Liver (tissue), 8 donors: ENCODE measurements at regions not wholly inside any gene's neighbourhood (a gene's known extent, or its start where the extent isn't known, plus 50 kb on each side); places are given as distances from the start of the nearest gene placed in this dataset.

Experiments
- DNase-seq: peaks from one replicate; pipeline ENCODE4 v3.0.0-alpha.2; 2017; ENCODE audit warnings: low spot score
- H3K27ac ChIP-seq, 2 donors: one replicate each; pipeline ENCODE4 v1.7.0; 2013; ENCODE audit warnings: inconsistent platforms in 2 of 2, low read length in 2 of 2, control low read depth in 1 of 2, low read depth in 1 of 2, mild to moderate bottlenecking in 1 of 2
- H3K27me3 ChIP-seq, 4 donors: one replicate each; pipeline versions ENCODE4 v1.6.1 to v1.7.0; 2013; ENCODE audit warnings: low read length in 3 of 4, inconsistent platforms in 1 of 4, mild to moderate bottlenecking in 1 of 4, moderate library complexity in 1 of 4; ENCODE audit not compliant: control insufficient read depth in 4 of 4, insufficient read depth in 4 of 4
- H3K36me3 ChIP-seq, 4 donors: one replicate each; pipeline versions ENCODE4 v1.6.1 to v1.7.0; 2013; ENCODE audit warnings: low read length in 3 of 4, mild to moderate bottlenecking in 3 of 4, low read depth in 1 of 4, moderate library complexity in 1 of 4; ENCODE audit not compliant: control insufficient read depth in 4 of 4, insufficient read depth in 3 of 4
- H3K4me1 ChIP-seq, 4 donors: one replicate each; pipeline versions ENCODE4 v1.6.1 to v1.7.0; 2013; ENCODE audit warnings: low read length in 3 of 4, mild to moderate bottlenecking in 3 of 4, moderate library complexity in 1 of 4; ENCODE audit not compliant: control insufficient read depth in 4 of 4, insufficient read depth in 4 of 4
- H3K4me3 ChIP-seq, 3 donors: one replicate each; pipeline versions ENCODE4 v1.6.1 to v1.7.0; 2013; ENCODE audit warnings: low read length in 3 of 3, control low read depth in 1 of 3, low read depth in 1 of 3, mild to moderate bottlenecking in 1 of 3
- H3K9ac ChIP-seq, 2 donors: one replicate each; pipeline ENCODE4 v1.7.0; 2013; ENCODE audit warnings: low read length in 2 of 2, mild to moderate bottlenecking in 2 of 2, moderate library complexity in 2 of 2, control low read depth in 1 of 2, low read depth in 1 of 2
- H3K9me3 ChIP-seq, 4 donors: one replicate each; pipeline versions ENCODE4 v1.6.1 to v1.7.0; 2013; ENCODE audit warnings: low read length in 3 of 4; ENCODE audit not compliant: control insufficient read depth in 4 of 4
- EGR1 ChIP-seq, 2 donors: IDR thresholded peaks; 2 replicates each; pipeline ENCODE4 v1.6.1; 2016 to 2018; ENCODE audit warnings: antibody characterized with exemption in 2 of 2, low read depth in 2 of 2
- FOXA1 ChIP-seq: IDR thresholded peaks from 2 replicates; pipeline ENCODE4 v1.6.1; 2016; ENCODE audit warnings: antibody characterized with exemption
- FOXA2 ChIP-seq: IDR thresholded peaks from 2 replicates; pipeline ENCODE4 v1.6.1; 2016; ENCODE audit warnings: antibody characterized with exemption
- GABPA ChIP-seq, 2 donors: IDR thresholded peaks in 1 of 2; conservative IDR thresholded peaks in 1 of 2; 2 replicates each; pipeline ENCODE4 v1.6.1; 2016; ENCODE audit warnings: antibody characterized with exemption in 2 of 2, mild to moderate bottlenecking in 1 of 2, moderate library complexity in 1 of 2
- HNF4A ChIP-seq, 2 donors: conservative IDR thresholded peaks; 2 replicates each; pipeline ENCODE4 v1.6.1; 2016; ENCODE audit warnings: antibody characterized with exemption in 2 of 2, mild to moderate bottlenecking in 2 of 2
- HNF4G ChIP-seq: IDR thresholded peaks from 2 replicates; pipeline ENCODE4 v1.6.1; 2016; ENCODE audit warnings: antibody characterized with exemption
- JUND ChIP-seq, 2 donors: IDR thresholded peaks; 2 replicates each; pipeline ENCODE4 v1.6.1; 2016; ENCODE audit warnings: antibody characterized with exemption in 2 of 2
- NR2F2 ChIP-seq: IDR thresholded peaks from 2 replicates; pipeline ENCODE4 v1.6.1; 2016; ENCODE audit warnings: antibody characterized with exemption
- RAD21 ChIP-seq, 2 donors: IDR thresholded peaks; 2 replicates each; pipeline ENCODE4 v1.6.1; 2016; ENCODE audit warnings: antibody characterized with exemption in 2 of 2, mild to moderate bottlenecking in 2 of 2
- SP1 ChIP-seq: IDR thresholded peaks from 2 replicates; pipeline ENCODE4 v1.6.1; 2018; ENCODE audit warnings: antibody characterized with exemption, mild to moderate bottlenecking
- TAF1 ChIP-seq: conservative IDR thresholded peaks from 2 replicates; pipeline ENCODE4 v1.6.1; 2016; ENCODE audit warnings: antibody characterized with exemption, mild to moderate bottlenecking
- YY1 ChIP-seq: IDR thresholded peaks from 2 replicates; pipeline ENCODE4 v1.6.1; 2016; ENCODE audit warnings: antibody characterized with exemption, mild to moderate bottlenecking
- WGBS: extraction: QIAGEN DNeasy Blood & Tissue Kit; methylation state at CpG from one replicate; pipeline ENCODE4 v1.1.7; 2013; 5-methylcytosine and 5-hydroxymethylcytosine counted together
- TF ChIP-seq, protein P1 (sequence below): IDR thresholded peaks from 2 replicates; pipeline ENCODE4 v1.6.1; 2016; ENCODE audit warnings: antibody characterized with exemption
- TF ChIP-seq, protein P2 (sequence below): IDR thresholded peaks from 2 replicates; pipeline ENCODE4 v1.6.1; 2016; ENCODE audit warnings: antibody characterized with exemption
- TF ChIP-seq, protein P3 (sequence below): fragments of 150-350 bp; IDR thresholded peaks from 2 replicates; pipeline ENCODE4 v1.5.1; 2017; ENCODE audit warnings: improper control_type of control experiment, low read depth, low read length; ENCODE audit not compliant: missing input control
- TF ChIP-seq, protein P4 (sequence below): IDR thresholded peaks from 2 replicates; pipeline ENCODE4 v1.6.1; 2016; ENCODE audit warnings: antibody characterized with exemption, mild to moderate bottlenecking
- TF ChIP-seq, protein P5 (sequence below): IDR thresholded peaks from 2 replicates; pipeline ENCODE4 v1.6.1; 2016; ENCODE audit warnings: antibody characterized with exemption
- donor health status: healthy.
- donor health status: healthy.
- donor health status: healthy.
- donor health status: healthy.
- donor health status: healthy.

DNA sequence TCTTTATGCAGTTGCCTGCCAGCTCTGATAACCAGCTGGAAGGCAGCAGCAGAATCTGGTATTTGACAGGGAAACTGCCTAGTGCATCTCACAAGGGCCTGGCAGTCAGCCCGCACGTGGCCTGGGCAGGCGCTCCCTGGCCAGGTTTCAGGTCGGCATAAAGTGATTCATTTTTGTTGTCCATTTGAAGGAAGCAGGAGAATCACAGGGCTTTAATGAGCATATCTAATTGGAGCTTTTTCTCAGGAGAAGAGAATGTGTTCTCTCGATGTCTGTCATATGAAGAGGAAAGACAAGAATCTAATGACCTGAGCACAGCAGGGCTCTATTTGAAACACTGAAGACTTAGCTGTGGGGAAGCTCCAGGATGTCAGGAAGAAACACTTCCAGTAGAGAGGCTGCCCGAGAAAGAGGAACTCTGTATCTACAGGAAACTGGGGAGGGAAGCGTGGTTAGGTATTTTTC lies 98.8 kb upstream of the MB21D2 start:
- no peak for DNase-seq
- Histone ChIP-seq H3K9me3 (peaks cover 0 to 4% (median under 1%) of the 10 kb centered on the region in 4 donors), H3K4me1 (no peaks in the 10 kb centered on the region), H3K27ac (no peak overlapping the region), H3K36me3 (no peaks in the 10 kb centered on the region), H3K27me3 (peaks cover 0 to 4% (median 0%) of the 10 kb centered on the region in 4 donors), H3K9ac (no peak overlapping the region), H3K4me3 (no peak overlapping the region)
- 46% methylated on average over 7 of the region's 7 CpGs for WGBS
- TF ChIP-seq, protein P1, sequence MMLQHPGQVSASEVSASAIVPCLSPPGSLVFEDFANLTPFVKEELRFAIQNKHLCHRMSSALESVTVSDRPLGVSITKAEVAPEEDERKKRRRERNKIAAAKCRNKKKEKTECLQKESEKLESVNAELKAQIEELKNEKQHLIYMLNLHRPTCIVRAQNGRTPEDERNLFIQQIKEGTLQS: no peak
- TF ChIP-seq HNF4G: no peak
- TF ChIP-seq EGR1 (IDR thresholded peaks at IDR 0.05; ENCODE audit: low read depth in 2 of 2): no peak
- TF ChIP-seq, protein P2, sequence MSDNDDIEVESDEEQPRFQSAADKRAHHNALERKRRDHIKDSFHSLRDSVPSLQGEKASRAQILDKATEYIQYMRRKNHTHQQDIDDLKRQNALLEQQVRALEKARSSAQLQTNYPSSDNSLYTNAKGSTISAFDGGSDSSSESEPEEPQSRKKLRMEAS: no peak
- no peak for TF ChIP-seq GABPA (IDR thresholded peaks at IDR 0.05 in 1 of 2, conservative IDR thresholded peaks at IDR 0.05 in 1 of 2)
- no peak for TF ChIP-seq JUND (IDR thresholded peaks at IDR 0.05)
- TF ChIP-seq, protein P3, sequence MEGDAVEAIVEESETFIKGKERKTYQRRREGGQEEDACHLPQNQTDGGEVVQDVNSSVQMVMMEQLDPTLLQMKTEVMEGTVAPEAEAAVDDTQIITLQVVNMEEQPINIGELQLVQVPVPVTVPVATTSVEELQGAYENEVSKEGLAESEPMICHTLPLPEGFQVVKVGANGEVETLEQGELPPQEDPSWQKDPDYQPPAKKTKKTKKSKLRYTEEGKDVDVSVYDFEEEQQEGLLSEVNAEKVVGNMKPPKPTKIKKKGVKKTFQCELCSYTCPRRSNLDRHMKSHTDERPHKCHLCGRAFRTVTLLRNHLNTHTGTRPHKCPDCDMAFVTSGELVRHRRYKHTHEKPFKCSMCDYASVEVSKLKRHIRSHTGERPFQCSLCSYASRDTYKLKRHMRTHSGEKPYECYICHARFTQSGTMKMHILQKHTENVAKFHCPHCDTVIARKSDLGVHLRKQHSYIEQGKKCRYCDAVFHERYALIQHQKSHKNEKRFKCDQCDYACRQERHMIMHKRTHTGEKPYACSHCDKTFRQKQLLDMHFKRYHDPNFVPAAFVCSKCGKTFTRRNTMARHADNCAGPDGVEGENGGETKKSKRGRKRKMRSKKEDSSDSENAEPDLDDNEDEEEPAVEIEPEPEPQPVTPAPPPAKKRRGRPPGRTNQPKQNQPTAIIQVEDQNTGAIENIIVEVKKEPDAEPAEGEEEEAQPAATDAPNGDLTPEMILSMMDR: no peak
- TF ChIP-seq FOXA2: no peak

DNA sequence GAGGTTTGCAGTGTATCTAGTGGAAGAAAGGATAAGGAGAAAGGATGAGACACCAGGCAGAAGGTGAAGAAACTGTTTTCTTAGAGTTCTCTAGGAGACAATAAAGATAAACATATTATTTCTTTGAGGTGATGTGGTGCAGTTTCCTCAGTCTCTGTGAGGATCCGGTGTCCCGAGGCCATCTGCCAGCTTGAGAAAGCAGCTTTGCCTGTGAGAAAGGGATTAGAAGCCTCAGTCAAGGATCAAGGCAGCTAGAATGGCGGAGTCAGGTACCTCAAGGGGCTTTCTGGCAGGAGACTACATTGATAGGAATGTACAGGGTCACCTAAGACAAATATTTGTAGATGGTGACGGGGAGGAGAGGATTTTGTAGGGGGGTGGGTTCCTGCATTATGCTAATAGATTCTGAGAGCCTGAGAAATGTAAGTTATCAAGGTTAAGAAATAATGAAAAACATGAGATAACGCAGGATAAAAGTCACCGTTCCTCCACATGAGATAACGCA lies 103.9 kb upstream of the MB21D2 start:
- TF ChIP-seq, protein P4, sequence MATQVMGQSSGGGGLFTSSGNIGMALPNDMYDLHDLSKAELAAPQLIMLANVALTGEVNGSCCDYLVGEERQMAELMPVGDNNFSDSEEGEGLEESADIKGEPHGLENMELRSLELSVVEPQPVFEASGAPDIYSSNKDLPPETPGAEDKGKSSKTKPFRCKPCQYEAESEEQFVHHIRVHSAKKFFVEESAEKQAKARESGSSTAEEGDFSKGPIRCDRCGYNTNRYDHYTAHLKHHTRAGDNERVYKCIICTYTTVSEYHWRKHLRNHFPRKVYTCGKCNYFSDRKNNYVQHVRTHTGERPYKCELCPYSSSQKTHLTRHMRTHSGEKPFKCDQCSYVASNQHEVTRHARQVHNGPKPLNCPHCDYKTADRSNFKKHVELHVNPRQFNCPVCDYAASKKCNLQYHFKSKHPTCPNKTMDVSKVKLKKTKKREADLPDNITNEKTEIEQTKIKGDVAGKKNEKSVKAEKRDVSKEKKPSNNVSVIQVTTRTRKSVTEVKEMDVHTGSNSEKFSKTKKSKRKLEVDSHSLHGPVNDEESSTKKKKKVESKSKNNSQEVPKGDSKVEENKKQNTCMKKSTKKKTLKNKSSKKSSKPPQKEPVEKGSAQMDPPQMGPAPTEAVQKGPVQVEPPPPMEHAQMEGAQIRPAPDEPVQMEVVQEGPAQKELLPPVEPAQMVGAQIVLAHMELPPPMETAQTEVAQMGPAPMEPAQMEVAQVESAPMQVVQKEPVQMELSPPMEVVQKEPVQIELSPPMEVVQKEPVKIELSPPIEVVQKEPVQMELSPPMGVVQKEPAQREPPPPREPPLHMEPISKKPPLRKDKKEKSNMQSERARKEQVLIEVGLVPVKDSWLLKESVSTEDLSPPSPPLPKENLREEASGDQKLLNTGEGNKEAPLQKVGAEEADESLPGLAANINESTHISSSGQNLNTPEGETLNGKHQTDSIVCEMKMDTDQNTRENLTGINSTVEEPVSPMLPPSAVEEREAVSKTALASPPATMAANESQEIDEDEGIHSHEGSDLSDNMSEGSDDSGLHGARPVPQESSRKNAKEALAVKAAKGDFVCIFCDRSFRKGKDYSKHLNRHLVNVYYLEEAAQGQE: no peak
- TF ChIP-seq, protein P1: no peak
- TF ChIP-seq, protein P2: no peak
- TF ChIP-seq GABPA (IDR thresholded peaks at IDR 0.05 in 1 of 2, conservative IDR thresholded peaks at IDR 0.05 in 1 of 2) (no peak), HNF4G (no peak), SP1 (no peak), FOXA2 (no peak), TAF1 (no peak), FOXA1 (no peak), JUND (IDR thresholded peaks at IDR 0.05) (no peak), RAD21 (IDR thresholded peaks at IDR 0.05) (no peak), NR2F2 (no peak), HNF4A (conservative IDR thresholded peaks at IDR 0.05) (no peak), YY1 (no peak), EGR1 (IDR thresholded peaks at IDR 0.05; ENCODE audit: low read depth in 2 of 2) (no peak)
- TF ChIP-seq, protein P5, sequence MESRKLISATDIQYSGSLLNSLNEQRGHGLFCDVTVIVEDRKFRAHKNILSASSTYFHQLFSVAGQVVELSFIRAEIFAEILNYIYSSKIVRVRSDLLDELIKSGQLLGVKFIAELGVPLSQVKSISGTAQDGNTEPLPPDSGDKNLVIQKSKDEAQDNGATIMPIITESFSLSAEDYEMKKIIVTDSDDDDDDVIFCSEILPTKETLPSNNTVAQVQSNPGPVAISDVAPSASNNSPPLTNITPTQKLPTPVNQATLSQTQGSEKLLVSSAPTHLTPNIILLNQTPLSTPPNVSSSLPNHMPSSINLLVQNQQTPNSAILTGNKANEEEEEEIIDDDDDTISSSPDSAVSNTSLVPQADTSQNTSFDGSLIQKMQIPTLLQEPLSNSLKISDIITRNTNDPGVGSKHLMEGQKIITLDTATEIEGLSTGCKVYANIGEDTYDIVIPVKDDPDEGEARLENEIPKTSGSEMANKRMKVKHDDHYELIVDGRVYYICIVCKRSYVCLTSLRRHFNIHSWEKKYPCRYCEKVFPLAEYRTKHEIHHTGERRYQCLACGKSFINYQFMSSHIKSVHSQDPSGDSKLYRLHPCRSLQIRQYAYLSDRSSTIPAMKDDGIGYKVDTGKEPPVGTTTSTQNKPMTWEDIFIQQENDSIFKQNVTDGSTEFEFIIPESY: no peak
- H3K4me1 ChIP-seq: no peaks in the 10 kb centered on the region
- 60% methylated on average over 7 of the region's 7 CpGs for WGBS
- H3K9me3 ChIP-seq: no peaks in the 10 kb centered on the region
- H3K9ac ChIP-seq: no peak overlapping the region
- H3K36me3 ChIP-seq: no peaks in the 10 kb centered on the region
- DNase-seq: no peak
- H3K27ac ChIP-seq: no peak overlapping the region
- H3K27me3 ChIP-seq: peaks cover 0 to 5% (median 0%) of the 10 kb centered on the region in 4 donors
- no peak overlapping the region for H3K4me3 ChIP-seq
